AG04449 (cell line): ENCODE measurements at regions not wholly inside any gene's neighbourhood (a gene's known extent, or its start where the extent isn't known, plus 50 kb on each side); places are given as distances from the start of the nearest gene placed in this dataset.
"Not testable (repeated sequence)": the region's sequence is repeated elsewhere in the genome, so short reads cannot be mapped to it uniquely, and the experiment has no call there.

Source experiments
- CTCF ChIA-PET: fragments of 350-600 bp; formaldehyde crosslinking; extraction: SDS; loops from one replicate; lab custom pipeline; 2021; ENCODE audit warnings: antibody characterized with exemption; lab: Yijun Ruan, JAX
- POLR2A ChIA-PET: fragments of 400-600, 350-600 bp; formaldehyde crosslinking; extraction: SDS; loops from one replicate; lab custom pipeline; 2020; ENCODE audit warnings: antibody characterized with exemption, inconsistent platforms; lab: Yijun Ruan, JAX
- DNase-seq: peaks from one replicate; pipeline ENCODE4 v3.0.0-alpha.2; 2010; ENCODE audit warnings: low read depth, low spot score
- H3K4me3 ChIP-seq: 2 replicates; pipeline ENCODE4 v1.5.1; 2011; ENCODE audit warnings: low read depth, mild to moderate bottlenecking, control low read depth, low read length
- TF ChIP-seq, protein P1 (sequence below): IDR thresholded peaks from one replicate; pipeline ENCODE4 v1.5.1; 2011; ENCODE audit warnings: mild to moderate bottlenecking, moderate library complexity, low read length, control low read depth, inconsistent platforms; ENCODE audit not compliant: insufficient read depth; ENCODE audit errors: missing control alignments

DNA sequence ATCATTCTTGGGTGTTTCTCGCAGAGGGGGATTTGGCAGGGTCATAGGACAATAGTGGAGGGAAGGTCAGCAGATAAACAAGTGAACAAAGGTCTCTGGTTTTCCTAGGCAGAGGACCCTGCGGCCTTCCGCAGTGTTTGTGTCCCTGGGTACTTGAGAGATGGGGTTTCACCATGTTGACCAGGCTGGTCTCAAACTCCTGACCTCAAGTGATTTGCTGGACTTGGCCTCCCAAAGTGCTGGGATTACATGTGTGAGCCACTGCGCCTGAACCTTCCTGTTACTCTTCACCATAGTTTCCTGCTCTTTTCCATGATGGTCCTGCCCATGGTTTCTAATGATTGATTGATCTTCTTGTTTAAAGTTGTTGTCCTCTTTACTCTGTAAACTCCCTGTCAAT is 207.9 kb downstream of the BCAS1 start:
- H3K4me3 ChIP-seq, DNase-seq, POLR2A ChIA-PET: not testable (repeated sequence)
- CTCF ChIA-PET = interaction anchor here (2.0 kb wide), 1 partner anchor 53 kb away, joined by 4 read pairs; no protein-coding TSS in a partner anchor

DNA sequence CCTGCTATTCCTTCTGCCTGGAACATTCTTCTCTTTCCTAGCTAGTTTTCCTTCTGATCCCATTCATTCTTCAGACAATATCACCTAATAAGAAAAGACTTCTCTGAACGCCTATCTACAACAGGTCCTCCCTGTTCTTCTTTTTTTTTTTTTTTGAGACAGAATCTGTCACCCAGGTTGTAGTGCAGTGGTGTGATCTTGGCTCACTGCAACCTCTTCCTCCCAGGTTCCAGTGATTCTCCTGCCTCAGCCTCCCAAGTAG is 208.3 kb downstream of the BCAS1 start:
- POLR2A ChIA-PET, H3K4me3 ChIP-seq, DNase-seq, CTCF ChIA-PET: not testable (repeated sequence)

DNA sequence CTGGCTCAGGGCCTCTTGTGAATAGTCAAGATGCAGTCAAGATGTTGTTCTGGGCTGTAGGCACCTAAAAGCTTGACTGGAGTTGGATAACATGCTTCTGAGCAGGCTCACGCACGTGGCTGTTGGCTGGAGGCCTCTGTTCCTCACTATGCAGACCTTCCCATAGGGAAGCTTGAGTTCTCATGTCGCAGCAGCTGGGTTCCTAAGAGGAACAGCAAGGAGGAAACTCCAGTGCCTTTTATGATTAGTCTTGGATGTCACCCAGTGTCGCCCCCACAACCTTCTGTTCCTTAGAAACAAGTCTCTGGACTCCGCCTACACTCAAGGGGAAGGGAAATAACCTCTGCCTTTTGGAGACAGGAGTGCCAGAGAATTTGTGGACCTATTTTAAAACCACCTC is 210.7 kb downstream of the BCAS1 start:
- DNase-seq = no peak

DNA sequence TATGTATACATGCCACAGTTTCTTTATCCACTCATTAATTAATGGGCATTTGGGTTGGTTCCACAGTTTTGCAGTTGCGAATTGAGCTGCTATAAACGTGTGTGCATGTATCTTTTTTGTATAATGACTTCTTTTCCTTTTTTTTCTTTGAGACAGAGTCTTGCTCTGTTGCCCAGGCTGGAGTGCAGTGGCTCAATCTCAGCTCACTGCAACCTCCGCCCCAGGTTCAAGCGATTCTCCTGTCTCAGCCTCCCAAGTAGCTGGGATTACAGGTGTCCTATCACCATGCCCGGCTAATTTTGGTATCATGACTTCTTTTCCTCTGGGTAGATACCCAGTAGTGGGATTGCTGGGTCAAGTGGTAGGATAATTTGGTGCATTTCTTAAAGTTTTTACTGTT is 211.4 kb downstream of the BCAS1 start:
- DNase-seq, H3K4me3 ChIP-seq, POLR2A ChIA-PET: not testable (repeated sequence)
- CTCF ChIA-PET = interaction anchor here (0.9 to 1.4 kb wide), 2 partner anchors 9 to 39 kb away, joined by 3 read pairs; no protein-coding TSS in a partner anchor

More for the DNA sequence above, 210.7 kb downstream of the BCAS1 start:
- H3K4me3 ChIP-seq = no peak overlapping the region
- POLR2A ChIA-PET = no interaction called here
- TF ChIP-seq, protein P1, sequence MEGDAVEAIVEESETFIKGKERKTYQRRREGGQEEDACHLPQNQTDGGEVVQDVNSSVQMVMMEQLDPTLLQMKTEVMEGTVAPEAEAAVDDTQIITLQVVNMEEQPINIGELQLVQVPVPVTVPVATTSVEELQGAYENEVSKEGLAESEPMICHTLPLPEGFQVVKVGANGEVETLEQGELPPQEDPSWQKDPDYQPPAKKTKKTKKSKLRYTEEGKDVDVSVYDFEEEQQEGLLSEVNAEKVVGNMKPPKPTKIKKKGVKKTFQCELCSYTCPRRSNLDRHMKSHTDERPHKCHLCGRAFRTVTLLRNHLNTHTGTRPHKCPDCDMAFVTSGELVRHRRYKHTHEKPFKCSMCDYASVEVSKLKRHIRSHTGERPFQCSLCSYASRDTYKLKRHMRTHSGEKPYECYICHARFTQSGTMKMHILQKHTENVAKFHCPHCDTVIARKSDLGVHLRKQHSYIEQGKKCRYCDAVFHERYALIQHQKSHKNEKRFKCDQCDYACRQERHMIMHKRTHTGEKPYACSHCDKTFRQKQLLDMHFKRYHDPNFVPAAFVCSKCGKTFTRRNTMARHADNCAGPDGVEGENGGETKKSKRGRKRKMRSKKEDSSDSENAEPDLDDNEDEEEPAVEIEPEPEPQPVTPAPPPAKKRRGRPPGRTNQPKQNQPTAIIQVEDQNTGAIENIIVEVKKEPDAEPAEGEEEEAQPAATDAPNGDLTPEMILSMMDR = no peak
- CTCF ChIA-PET = interaction anchor here (0.9 to 1.5 kb wide), 3 partner anchors 9 to 38 kb away, joined by 3 to 5 read pairs (median 3); no protein-coding TSS in a partner anchor

DNA sequence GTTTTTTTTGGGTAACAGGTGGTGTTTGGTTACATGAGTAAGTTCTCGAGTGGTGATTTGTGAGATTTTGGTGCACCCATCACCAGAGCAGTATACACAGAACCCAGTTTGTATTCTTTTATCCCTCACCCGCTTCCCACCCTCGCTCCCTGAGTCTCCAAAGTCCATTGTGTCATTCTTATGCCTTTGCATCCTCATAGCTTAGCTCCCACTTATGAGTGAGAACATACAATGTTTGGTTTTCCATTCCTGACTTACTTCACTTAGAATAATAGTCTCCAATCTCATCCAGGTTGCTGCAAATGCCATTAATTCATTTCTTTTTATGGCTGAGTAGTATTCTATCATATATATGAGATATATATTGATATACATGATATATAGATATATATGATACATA is 211.9 kb downstream of the BCAS1 start:
- POLR2A ChIA-PET, CTCF ChIA-PET, DNase-seq, H3K4me3 ChIP-seq: not testable (repeated sequence)

DNA sequence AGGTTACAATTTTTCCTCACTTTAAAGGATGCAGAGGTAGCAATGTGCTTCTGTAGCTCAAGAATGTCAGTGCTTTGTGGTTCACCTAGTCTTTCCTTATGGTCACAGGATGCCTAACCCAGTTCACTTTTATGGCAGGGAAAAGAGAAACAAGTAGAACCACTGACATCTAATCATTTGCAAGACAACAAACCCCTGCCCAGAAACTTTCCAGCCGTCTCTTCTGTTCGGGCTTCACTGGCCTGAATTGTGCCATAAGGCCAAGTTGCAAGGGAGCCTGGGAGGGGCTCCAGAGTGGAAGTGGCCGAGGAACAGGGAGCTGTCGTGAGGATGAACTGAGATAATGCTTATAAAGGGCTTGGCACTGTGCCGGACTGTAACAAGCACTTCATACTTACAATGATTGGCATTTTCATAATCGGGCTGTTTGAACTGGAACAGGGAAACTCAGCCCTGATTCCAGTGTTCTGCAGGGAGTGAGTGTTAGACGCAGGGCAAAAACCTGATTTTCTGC is 212.6 kb downstream of the BCAS1 start:
- CTCF ChIA-PET = interaction anchor here (1.1 kb wide), 2 partner anchors 13 to 57 kb away, joined by 3 to 4 read pairs; no protein-coding TSS in a partner anchor
- POLR2A ChIA-PET = no interaction called here
- TF ChIP-seq, protein P1 = no peak

DNA sequence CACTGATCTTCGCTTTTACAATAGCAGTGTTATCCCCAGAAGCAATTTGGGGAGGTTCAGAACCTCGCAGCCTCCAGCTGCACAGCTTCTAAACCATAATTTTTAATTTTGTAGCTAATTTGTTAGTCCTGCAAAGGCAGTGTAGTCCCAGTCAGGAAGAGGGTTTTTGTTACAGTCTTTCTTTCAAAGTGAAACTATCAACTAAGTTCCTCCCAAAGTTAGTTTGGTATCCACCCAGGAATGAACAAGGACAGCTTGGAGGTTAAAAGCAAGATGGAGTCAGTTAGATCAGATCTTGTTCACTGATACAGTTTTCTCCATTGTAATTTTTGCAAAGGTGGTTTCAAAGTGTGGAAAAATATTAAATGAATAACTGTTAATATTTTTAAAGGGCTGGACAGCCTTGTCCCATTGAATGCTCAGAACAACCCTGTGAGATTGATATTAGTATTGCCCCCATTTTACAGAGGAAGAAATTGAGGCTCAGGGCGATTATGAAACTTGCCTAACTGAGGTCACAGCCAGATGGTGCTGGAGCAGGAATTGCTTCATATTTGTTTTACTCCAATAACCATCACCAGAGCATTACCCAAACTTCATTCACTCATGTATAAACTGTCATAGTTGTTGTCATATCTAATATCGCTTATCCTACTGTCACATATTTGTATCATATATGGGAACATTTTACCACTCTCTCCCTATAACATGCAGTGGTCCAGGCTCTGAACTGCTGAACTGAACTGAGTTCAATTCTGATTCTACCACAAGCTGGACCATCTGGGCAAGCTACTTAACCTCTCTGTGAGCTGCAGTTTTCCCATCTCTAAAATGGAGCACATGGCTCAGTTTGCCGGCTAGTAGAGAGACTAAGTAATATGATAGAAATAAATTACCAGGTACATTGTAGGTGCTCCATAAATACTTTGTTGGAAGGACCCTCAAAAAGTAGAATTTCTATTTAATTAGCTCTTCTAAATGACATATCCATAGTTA is 213.8 kb downstream of the BCAS1 start:
- no peak for DNase-seq
- ChIA-PET CTCF (interaction anchor here (1.0 to 1.1 kb wide), 3 partner anchors 9 to 58 kb away, joined by 3 to 7 read pairs (median 4); no protein-coding TSS in a partner anchor), POLR2A (no interaction called here)
- H3K4me3 ChIP-seq = no peak overlapping the region
- TF ChIP-seq, protein P1 = no peak

More for the DNA sequence above, 212.6 kb downstream of the BCAS1 start:
- DNase-seq = no peak
- H3K4me3 ChIP-seq = no peak overlapping the region

DNA sequence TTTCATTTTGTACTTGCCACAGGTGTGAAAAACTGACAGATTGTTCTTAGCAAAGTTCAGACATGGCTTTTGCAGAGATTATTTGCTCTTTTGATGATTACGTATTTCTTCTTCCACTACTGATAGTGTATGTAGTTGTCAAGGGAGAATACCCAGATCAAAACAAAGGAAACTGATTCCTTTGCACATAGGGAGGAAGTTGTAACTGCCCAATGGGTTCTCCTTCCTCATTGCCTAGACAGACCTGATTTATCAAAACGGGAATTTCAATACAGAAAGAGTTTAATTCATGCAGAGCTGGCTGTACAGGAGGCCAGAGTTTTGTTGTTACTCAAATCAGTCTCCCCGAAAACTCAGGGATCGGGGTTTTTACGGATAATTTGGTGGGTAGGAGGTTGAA is 214.7 kb downstream of the BCAS1 start:
- H3K4me3 ChIP-seq = no peak overlapping the region
- DNase-seq = no peak
- TF ChIP-seq, protein P1 = no peak
- ChIA-PET POLR2A (no interaction called here), CTCF (interaction anchor here (1.0 kb wide), 1 partner anchor 10 kb away, joined by 7 read pairs; no protein-coding TSS in a partner anchor)

DNA sequence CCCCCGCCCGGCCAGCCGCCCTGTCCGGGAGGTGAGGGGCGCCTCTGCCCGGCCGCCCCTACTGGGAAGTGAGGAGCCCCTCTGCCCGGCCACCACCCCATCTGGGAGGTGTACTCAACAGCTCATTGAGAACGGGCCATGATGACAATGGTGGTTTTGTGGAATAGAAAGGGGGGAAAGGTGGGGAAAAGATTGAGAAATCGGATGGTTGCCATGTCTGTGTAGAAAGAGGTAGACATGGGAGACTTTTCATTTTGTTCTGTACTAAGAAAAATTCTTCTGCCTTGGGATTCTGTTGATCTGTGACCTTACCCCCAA is 215.8 kb downstream of the BCAS1 start:
- CTCF ChIA-PET, DNase-seq, POLR2A ChIA-PET, H3K4me3 ChIP-seq: not testable (repeated sequence)
